ENCODE measurements at regions not wholly inside any gene's neighbourhood (a gene's known extent, or its start where the extent isn't known, plus 50 kb on each side); places are given as distances from the start of the nearest gene placed in this dataset.

- DNase-seq (ENCODE audit: low read depth, low spot score) = no peak
Observed at GRCh38 chr6:91812596-91813274, 1225.9 kb upstream of the MAP3K7 start.

DNA sequence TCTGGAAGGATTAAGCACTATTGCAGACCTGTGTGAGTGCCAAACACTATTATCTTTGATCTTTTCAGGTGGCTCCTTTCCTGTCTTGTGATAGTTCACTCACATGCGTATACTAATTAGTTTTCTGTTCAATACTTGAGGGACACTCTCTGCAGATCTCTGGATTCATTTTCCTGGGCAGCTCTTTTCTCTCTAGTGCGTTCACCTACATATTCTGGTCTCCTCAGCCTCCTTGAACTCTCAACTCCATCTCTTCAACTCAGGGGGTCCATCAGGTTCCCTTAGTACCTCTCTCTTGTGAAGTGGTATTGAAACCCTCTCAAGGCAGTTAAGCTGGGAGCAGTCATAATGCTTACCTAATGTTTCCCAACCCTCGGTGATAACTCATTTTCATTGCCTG, 1218.1 kb upstream of the MAP3K7 start:
- no peak for DNase-seq (ENCODE audit: low read depth, low spot score)

GRCh38 chr6:91802431-91802830, 1215.6 kb upstream of the MAP3K7 start:
- DNase-seq (ENCODE audit: low read depth, low spot score) = no peak

- no peak for DNase-seq (ENCODE audit: low read depth, low spot score)
Observed at GRCh38 chr6:91796603-91797002, 1209.7 kb upstream of the MAP3K7 start.

GRCh38 chr6:91788501-91788900, 1201.6 kb upstream of the MAP3K7 start:
- no peak for DNase-seq (ENCODE audit: low read depth, low spot score)

DNA sequence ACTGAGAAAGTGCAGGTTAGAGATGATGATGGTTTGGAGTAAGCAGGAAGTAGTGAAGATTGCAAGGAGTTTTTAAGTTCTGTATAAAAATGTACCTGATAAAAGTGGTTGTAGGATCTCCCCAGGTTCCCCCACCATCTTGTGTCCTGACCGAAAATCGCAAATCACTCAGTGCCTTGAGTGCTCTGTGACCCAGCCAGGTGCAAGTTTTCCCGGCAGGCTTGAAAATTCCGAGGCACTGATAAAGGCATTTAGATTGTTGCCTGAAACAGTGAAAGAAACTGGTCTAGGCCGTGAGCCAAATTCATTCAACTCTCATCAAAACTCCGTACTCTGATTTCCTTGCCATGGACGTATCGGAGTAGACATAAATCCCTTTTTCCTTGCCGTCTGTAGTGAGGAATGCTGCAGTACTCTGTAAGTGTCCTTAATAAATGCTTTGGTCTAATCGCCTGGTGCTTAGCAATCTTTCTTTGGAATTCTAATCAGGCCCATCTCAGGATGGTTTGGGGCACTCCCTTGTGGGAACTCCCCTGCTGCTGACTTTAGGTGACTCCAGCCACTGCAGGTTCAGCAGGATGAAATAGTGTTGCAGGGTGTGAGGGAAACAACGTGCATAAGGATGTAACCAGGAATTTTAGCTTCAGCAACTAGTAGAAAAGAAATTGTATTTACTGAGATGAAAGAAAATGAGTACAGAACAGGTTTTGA, 1199.8 kb upstream of the MAP3K7 start:
- no peak for DNase-seq (ENCODE audit: low read depth, low spot score)

DNA sequence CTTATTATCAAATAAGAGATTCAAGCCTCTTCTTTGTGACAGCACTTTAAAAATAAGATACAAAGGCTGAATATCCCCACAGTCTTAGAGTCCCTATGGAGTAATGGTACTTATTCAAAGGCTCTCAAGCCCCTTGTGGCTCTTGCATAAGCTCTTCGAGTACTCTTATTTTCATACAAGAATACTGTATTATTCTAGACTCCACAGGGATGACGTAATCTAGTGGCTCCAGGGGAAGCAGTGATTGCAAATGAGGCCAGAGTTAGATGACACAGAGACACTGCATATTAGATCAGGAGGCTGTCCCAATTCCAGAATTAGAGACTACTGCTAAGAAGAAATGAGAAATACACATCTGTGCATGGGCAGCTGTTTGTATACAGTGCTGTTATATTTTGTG, 1195.9 kb upstream of the MAP3K7 start:
- DNase-seq (ENCODE audit: low read depth, low spot score) = no peak

GRCh38 chr6:91781946-91782345, 1195.1 kb upstream of the MAP3K7 start:
- no peak for DNase-seq (ENCODE audit: low read depth, low spot score)

GRCh38 chr6:91780270-91780669, 1193.4 kb upstream of the MAP3K7 start:
- no peak for DNase-seq (ENCODE audit: low read depth, low spot score)

- no peak for DNase-seq (ENCODE audit: low read depth, low spot score)
Observed at GRCh38 chr6:91761621-91762020, 1174.7 kb upstream of the MAP3K7 start.

DNA sequence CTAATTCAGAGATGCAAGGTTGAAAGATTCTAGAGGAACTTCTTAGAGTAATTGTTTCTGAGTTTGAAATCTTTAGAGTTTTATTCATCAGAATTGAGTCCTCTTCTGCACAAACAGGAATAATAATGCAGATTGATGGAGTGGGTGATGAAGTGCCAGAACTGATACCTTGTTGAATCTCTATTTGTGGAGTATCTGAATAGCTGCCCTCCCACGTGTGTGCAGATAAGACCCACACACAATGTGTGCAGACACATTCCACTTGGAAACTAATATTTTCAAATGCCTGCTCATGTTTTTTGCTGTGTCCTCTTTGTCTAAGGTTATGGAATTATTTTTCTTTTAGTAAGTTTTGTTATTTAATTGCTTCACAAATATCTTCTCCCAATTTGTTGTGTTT, 1167.8 kb upstream of the MAP3K7 start:
- DNase-seq (ENCODE audit: low read depth, low spot score) = no peak

GRCh38 chr6:91751526-91751925, 1164.7 kb upstream of the MAP3K7 start:
- DNase-seq (ENCODE audit: low read depth, low spot score) = no peak

- no peak for DNase-seq (ENCODE audit: low read depth, low spot score)
Observed at GRCh38 chr6:91744566-91744965, 1157.7 kb upstream of the MAP3K7 start.

- no peak for DNase-seq (ENCODE audit: low read depth, low spot score)
Observed at GRCh38 chr6:91743756-91744155, 1156.9 kb upstream of the MAP3K7 start.

DNA sequence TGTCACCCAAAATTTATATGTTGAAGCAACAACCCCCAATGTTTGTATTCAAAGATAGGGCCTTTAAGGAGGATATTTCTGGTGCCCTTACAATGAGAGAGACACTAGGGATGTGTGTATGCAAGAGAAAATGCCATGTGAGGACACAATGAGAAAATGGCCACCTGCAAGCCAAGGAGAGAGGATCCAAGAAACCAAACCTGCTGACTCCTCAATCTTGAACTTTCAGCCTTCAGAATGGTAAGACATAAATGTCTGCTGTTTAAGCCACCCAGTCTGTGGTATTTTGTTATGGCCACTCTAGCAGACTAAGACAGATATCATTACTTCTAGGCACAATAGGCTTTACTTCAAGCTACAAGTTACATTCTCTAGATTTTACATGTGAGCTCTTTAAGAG, 1145.1 kb upstream of the MAP3K7 start:
- no peak for DNase-seq (ENCODE audit: low read depth, low spot score)

DNA sequence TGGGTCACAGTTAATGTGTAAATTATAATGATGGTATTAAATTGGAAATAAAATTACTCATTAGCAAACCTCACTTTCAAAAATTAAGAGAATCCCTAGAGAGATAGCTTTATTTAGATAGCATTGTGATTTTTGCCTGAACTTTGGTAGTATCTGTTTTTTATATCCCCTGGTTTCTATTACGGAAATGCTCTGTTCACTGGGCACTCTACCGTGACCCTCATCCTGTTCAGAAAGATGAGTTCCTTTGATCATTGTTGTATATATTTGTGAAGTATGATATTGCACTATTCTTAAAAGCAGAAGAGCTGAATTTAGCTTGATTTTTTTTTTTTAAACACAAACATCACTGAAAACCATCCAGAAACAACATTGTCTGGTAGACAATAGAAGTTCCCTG, 1143.8 kb upstream of the MAP3K7 start:
- DNase-seq (ENCODE audit: low read depth, low spot score) = no peak

DNA sequence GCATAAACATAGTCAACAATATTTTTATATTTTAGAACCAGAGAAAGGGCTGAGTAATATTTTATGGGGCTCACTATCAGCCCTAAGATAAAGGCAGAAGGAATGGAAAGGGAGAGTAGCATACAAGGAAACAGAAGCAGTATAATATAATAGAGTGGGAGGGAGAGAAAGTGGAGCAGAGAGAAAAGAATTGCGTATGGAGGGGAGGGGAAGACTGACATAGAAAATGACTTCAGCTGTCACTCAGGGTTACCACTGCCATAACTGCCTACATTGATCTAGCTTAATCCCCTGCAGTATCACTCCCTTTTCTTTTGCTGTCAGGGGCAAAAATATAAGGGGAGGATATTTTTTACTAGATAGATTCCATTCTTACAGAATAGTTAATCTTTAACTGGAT, 1133.5 kb upstream of the MAP3K7 start:
- DNase-seq (ENCODE audit: low read depth, low spot score) = no peak

GRCh38 chr6:91719414-91719813, 1132.5 kb upstream of the MAP3K7 start:
- DNase-seq (ENCODE audit: low read depth, low spot score) = no peak

- no peak for DNase-seq (ENCODE audit: low read depth, low spot score)
Observed at GRCh38 chr6:91718198-91718597, 1131.3 kb upstream of the MAP3K7 start.

GRCh38 chr6:91717094-91717493, 1130.2 kb upstream of the MAP3K7 start:
- DNase-seq (ENCODE audit: low read depth, low spot score) = no peak

GRCh38 chr6:91716361-91716760, 1129.5 kb upstream of the MAP3K7 start:
- DNase-seq (ENCODE audit: low read depth, low spot score) = no peak

DNA sequence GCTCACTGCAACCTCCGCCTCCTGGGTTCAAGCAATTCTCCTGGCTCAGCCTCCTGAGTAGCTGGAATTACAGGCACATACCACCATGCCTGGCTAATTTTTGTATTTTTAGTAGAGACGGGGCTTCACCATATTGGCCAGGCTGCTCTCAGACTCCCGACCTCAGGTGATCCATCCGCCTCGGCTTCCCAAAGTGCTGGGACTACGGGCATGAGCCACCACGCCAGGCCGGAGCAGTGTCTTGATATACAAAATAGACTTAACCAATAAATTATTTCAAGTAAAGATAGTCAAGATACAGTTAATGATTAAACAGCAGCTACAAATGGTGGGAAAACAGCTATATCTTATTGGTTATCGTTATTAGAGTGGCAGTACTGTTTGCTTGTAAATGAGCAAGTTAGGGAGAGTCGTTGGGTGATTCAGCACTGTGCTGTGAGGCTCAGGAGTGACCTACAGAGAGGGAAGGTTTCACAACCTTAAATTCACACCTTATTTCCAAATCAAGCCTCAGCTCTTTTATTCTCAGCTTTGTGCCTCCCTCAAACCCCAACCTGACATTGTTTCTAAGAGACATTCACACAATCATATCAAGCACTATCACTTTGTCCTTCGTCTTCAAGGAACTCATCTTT, 1128.4 kb upstream of the MAP3K7 start:
- DNase-seq (ENCODE audit: low read depth, low spot score) = no peak

DNA sequence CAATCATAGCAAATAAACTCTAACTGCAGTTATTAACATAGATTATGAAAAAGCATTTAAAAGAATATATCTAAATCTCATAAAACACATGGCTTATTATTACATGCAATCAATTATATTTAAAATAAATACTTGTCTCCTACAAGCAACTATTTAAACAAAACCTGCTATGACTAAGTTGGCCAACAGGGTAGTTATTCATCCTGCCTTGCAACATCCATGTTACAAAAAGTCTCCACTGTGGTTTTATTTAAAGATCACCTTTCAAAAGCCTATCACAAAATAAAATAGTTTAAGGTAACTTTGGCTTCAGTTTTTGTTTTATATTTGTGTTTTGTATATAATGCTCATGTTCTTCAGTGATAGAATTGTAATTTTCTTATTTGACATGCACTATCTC, 1127.0 kb upstream of the MAP3K7 start:
- no peak for DNase-seq (ENCODE audit: low read depth, low spot score)
